Caco-2 (cell line): ENCODE measurements at regions not wholly inside any gene's neighbourhood (a gene's known extent, or its start where the extent isn't known, plus 50 kb on each side); places are given as distances from the start of the nearest gene placed in this dataset.

Source experiments
- BruUV-seq: library from RNA; stranded (reverse); fragments of 400-500 nt; replicated peaks from 2 replicates; lab custom pipeline; 2021; lab: Mats Ljungman, UMichigan
- CTCF ChIA-PET: fragments of 300-600 bp; sonication (Branson Sonifier 250); formaldehyde crosslinking; loops from one replicate; lab custom pipeline; 2022; ENCODE audit warnings: antibody characterized with exemption; lab: Charles Lee
- POLR2A ChIA-PET: fragments of 300-600 bp; sonication (Branson Sonifier 250); formaldehyde crosslinking; loops from one replicate; lab custom pipeline; 2022; ENCODE audit warnings: antibody characterized with exemption; lab: Charles Lee
- DNase-seq, 2 experiments: peaks; one replicate each; pipeline versions ENCODE4 v3.0.0 to v3.0.0-alpha.2; 2020 to 2022
- H3K27me3 ChIP-seq: replicated peaks from 2 replicates; pipeline ENCODE4 v1.6.0; 2011; ENCODE audit warnings: low read length; ENCODE audit not compliant: control insufficient read depth, insufficient read depth
- H3K36me3 ChIP-seq: 2 replicates; pipeline ENCODE4 v1.5.1; 2011; ENCODE audit warnings: low read length; ENCODE audit not compliant: control insufficient read depth, insufficient read depth
- H3K4me1 ChIP-seq: fragments of 250-450 bp; sonication (Bioruptor Pico); 2 replicates; pipeline ENCODE4 v1.5.1; 2020; ENCODE audit warnings: mild to moderate bottlenecking
- H3K4me3 ChIP-seq: 2 replicates; pipeline ENCODE4 v1.5.1; 2011; ENCODE audit warnings: low read depth, mild to moderate bottlenecking, control low read depth, low read length
- H3K9me3 ChIP-seq: fragments of 250-450 bp; sonication (Bioruptor Pico); 2 replicates; pipeline ENCODE4 v1.5.1; 2020; ENCODE audit warnings: mild to moderate bottlenecking, moderate library complexity
- H3K27ac Mint-ChIP-seq: one replicate; pipeline ENCODE4 v1.8.0; 2022; ENCODE audit warnings: mixed read lengths; ENCODE audit not compliant: unreplicated experiment
- H3K27me3 Mint-ChIP-seq: one replicate; pipeline ENCODE4 v1.8.0; 2022; ENCODE audit warnings: mixed read lengths; ENCODE audit not compliant: insufficient read depth, unreplicated experiment
- H3K36me3 Mint-ChIP-seq: one replicate; pipeline ENCODE4 v1.8.0; 2022; ENCODE audit warnings: mild to moderate bottlenecking, mixed read lengths; ENCODE audit not compliant: insufficient read depth, unreplicated experiment
- H3K4me1 Mint-ChIP-seq: one replicate; pipeline ENCODE4 v1.8.0; 2022; ENCODE audit warnings: low read depth, mixed read lengths; ENCODE audit not compliant: unreplicated experiment
- H3K4me3 Mint-ChIP-seq: one replicate; pipeline ENCODE4 v1.8.0; 2022; ENCODE audit warnings: mild to moderate bottlenecking, moderate library complexity, mixed read lengths; ENCODE audit not compliant: unreplicated experiment
- H3K9me3 Mint-ChIP-seq: one replicate; pipeline ENCODE4 v1.8.0; 2022; ENCODE audit warnings: mixed read lengths; ENCODE audit not compliant: unreplicated experiment
- CTCF ChIP-seq, 2 experiments: fragments of 200-600 bp in 1 of 2; IDR thresholded peaks; 1 replicate in 1 of 2; 2 replicates in 1 of 2; pipeline versions ENCODE4 v1.5.1 to v1.8.0; 2011 to 2022; ENCODE audit warnings: antibody characterized with exemption in 1 of 2, control low read depth in 1 of 2, inconsistent platforms in 1 of 2, low read depth in 1 of 2, low read length in 1 of 2, mild to moderate bottlenecking in 1 of 2, moderate library complexity in 1 of 2; ENCODE audit not compliant: insufficient read depth in 1 of 2, severe bottlenecking in 1 of 2, unreplicated experiment in 1 of 2
- intact Hi-C: fragments of 100-400 bp; cut with micrococcal nuclease; formaldehyde crosslinking; loops from one replicate; pipeline ENCODE4 v1.10.0; 2022; ENCODE audit not compliant: unreplicated experiment

GRCh38 chr10:118470470-118470869 is 125.0 kb downstream of the PRLHR start:
- peak in 1 of 2 experiments; percentile 7 for DNase-seq
- H3K36me3 Mint-ChIP-seq, result no peaks in the 10 kb centered on the region
- H3K4me1 Mint-ChIP-seq, result peaks cover 9% of the 10 kb centered on the region
- no peaks in the 10 kb centered on the region for H3K27me3 ChIP-seq
- H3K9me3 Mint-ChIP-seq, result no peaks in the 10 kb centered on the region
- no peak overlapping the region for H3K4me3 Mint-ChIP-seq
- TF ChIP-seq CTCF (IDR thresholded peaks at IDR 0.05; ENCODE audit: insufficient read depth in 1 of 2, low read depth in 1 of 2, low read length in 1 of 2, severe bottlenecking in 1 of 2, unreplicated experiment in 1 of 2), result no peak
- no TSS peak for BruUV-seq
- CTCF ChIA-PET, result interaction anchor here (1.4 kb wide), 1 partner anchor 11 kb away, joined by 4 read pairs; no protein-coding TSS in a partner anchor
- intact Hi-C loops, result no loop called here
- H3K36me3 ChIP-seq, result no peaks in the 10 kb centered on the region
- no peaks in the 10 kb centered on the region for H3K9me3 ChIP-seq
- H3K4me1 ChIP-seq, result peaks cover 9% of the 10 kb centered on the region; the same call in 1 of the 2 replicates
- peaks cover under 1% of the 10 kb centered on the region for H3K27me3 Mint-ChIP-seq
- POLR2A ChIA-PET, result no interaction called here
- H3K4me3 ChIP-seq, result no peak overlapping the region
- H3K27ac Mint-ChIP-seq, result no peak overlapping the region

DNA sequence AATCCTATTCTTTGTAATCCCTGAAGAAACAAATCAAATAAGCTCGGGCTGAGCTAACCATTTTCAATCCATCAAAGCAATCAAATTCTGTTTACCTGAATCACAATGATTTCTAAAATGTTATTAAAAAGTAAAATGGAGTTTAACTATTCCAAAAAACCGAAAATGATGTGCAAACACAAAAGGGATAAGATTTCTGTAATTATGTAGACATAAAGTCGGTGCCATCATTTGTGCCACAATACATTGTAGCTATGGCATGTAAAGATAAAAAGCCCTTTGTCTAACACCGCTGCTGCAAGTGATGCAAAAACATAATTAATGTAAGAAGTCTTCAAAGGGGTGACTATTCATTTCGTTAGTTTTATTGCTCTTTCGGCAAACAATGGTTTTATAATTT is 125.1 kb upstream of the FAM204A start:
- intact Hi-C loops, result no loop called here
- DNase-seq, result no peak
- Mint-ChIP-seq H3K36me3 (no peaks in the 10 kb centered on the region), H3K9me3 (no peaks in the 10 kb centered on the region), H3K27ac (no peak overlapping the region), H3K4me3 (no peak overlapping the region), H3K27me3 (peaks cover 11% of the 10 kb centered on the region), H3K4me1 (peaks cover 9% of the 10 kb centered on the region)
- peaks cover 9% of the 10 kb centered on the region; the same call in 1 of the 2 replicates for H3K4me1 ChIP-seq
- H3K36me3 ChIP-seq, result no peaks in the 10 kb centered on the region
- no peaks in the 10 kb centered on the region for H3K9me3 ChIP-seq
- BruUV-seq, result no TSS peak
- H3K4me3 ChIP-seq, result no peak overlapping the region
- CTCF ChIA-PET, result no interaction called here
- POLR2A ChIA-PET, result no interaction called here
- H3K27me3 ChIP-seq, result no peaks in the 10 kb centered on the region
- TF ChIP-seq CTCF (IDR thresholded peaks at IDR 0.05; ENCODE audit: insufficient read depth in 1 of 2, low read depth in 1 of 2, low read length in 1 of 2, severe bottlenecking in 1 of 2, unreplicated experiment in 1 of 2), result no peak

GRCh38 chr10:118465300-118465874 is 123.3 kb upstream of the FAM204A start:
- intact Hi-C loops, result no loop called here
- peaks cover 15% of the 10 kb centered on the region for H3K27me3 Mint-ChIP-seq
- H3K4me3 ChIP-seq, result no peak overlapping the region
- no peaks in the 10 kb centered on the region for H3K36me3 ChIP-seq
- no peaks in the 10 kb centered on the region for H3K9me3 ChIP-seq
- H3K27ac Mint-ChIP-seq, result no peak overlapping the region
- no peaks in the 10 kb centered on the region for H3K36me3 Mint-ChIP-seq
- no peak for TF ChIP-seq CTCF (IDR thresholded peaks at IDR 0.05; ENCODE audit: insufficient read depth in 1 of 2, low read depth in 1 of 2, low read length in 1 of 2, severe bottlenecking in 1 of 2, unreplicated experiment in 1 of 2)
- ChIA-PET POLR2A (no interaction called here), CTCF (no interaction called here)
- BruUV-seq, result no TSS peak
- no peak overlapping the region for H3K4me3 Mint-ChIP-seq
- DNase-seq, result no peak
- no peaks in the 10 kb centered on the region for H3K27me3 ChIP-seq
- H3K9me3 Mint-ChIP-seq, result no peaks in the 10 kb centered on the region
- H3K4me1 Mint-ChIP-seq, result peaks cover 9% of the 10 kb centered on the region
- H3K4me1 ChIP-seq, result peaks cover 7% of the 10 kb centered on the region; the same call in 1 of the 2 replicates
